ENCODE measurements at regions not wholly inside any gene's neighbourhood (a gene's known extent, or its start where the extent isn't known, plus 50 kb on each side); places are given as distances from the start of the nearest gene placed in this dataset.
A peak's percentile ranks its signal among the peaks of the same experiment; 100 is the strongest.

- 80% methylated on average over 3 of the region's 3 CpGs for WGBS
- Histone ChIP-seq H3K18ac (ENCODE audit: low read depth in 1 of 2, low read length in 2 of 2) (no peak overlapping the region), H2AFZ (ENCODE audit: low read depth, low read length) (no peak overlapping the region), H3K79me1 (replicated peaks; ENCODE audit: low read length, poor library complexity, severe bottlenecking) (no peaks in the 10 kb centered on the region), H3K36me3 (ENCODE audit: control insufficient read depth in 1 of 2, insufficient read depth in 2 of 2, low read depth in 1 of 2, low read length in 2 of 2) (no peaks in the 10 kb centered on the region), H3K4me3 (ENCODE audit: insufficient read depth in 1 of 2, low read depth in 1 of 2, low read length in 2 of 2) (no peak overlapping the region), H4K8ac (ENCODE audit: low read length) (no peak overlapping the region), H2BK120ac (ENCODE audit: low read depth, low read length) (no peak overlapping the region), H2BK15ac (ENCODE audit: low read depth, poor library complexity, severe bottlenecking) (no peak overlapping the region), H3K27ac (ENCODE audit: low read length, poor library complexity, severe bottlenecking) (no peak overlapping the region), H2BK12ac (ENCODE audit: low read length in 2 of 2) (no peak overlapping the region), H4K91ac (ENCODE audit: low read length) (no peak overlapping the region), H2AK5ac (ENCODE audit: low read length, severe bottlenecking) (no peak overlapping the region), H3K9ac (ENCODE audit: low read length) (no peak overlapping the region), H3K9me3 (ENCODE audit: control insufficient read depth, low read length) (no peaks in the 10 kb centered on the region), H3K27me3 (ENCODE audit: control insufficient read depth in 1 of 2, insufficient read depth in 1 of 2, low read length in 2 of 2) (peaks cover 0 to 3% of the 10 kb centered on the region in 2 experiments), H3K4me2 (ENCODE audit: low read length, poor library complexity, severe bottlenecking) (no peak overlapping the region), H3K4ac (ENCODE audit: low read depth in 1 of 2, low read length in 2 of 2) (no peak overlapping the region), H3K4me1 (ENCODE audit: control insufficient read depth, insufficient read depth, low read depth, low read length) (peaks cover 9% of the 10 kb centered on the region), H2BK5ac (ENCODE audit: low read depth, low read length, poor library complexity, severe bottlenecking) (no peak overlapping the region), H3K14ac (ENCODE audit: low read length in 2 of 2) (no peak overlapping the region), H3K23ac (ENCODE audit: low read length in 2 of 2) (no peak overlapping the region)
- DNase-seq, result no peak
Measured at GRCh38 chr14:34067587-34067986, 116.7 kb upstream of the EGLN3 start.

GRCh38 chr14:34065690-34066391 is 115.0 kb upstream of the EGLN3 start:
- WGBS, result 96% methylated on average over 3 of the region's 4 CpGs
- H3K4ac ChIP-seq (ENCODE audit: low read depth in 1 of 2, low read length in 2 of 2), result no peak overlapping the region
- H4K91ac ChIP-seq (ENCODE audit: low read length), result no peak overlapping the region
- no peak overlapping the region for H3K14ac ChIP-seq (ENCODE audit: low read length in 2 of 2)
- no peak overlapping the region for H4K8ac ChIP-seq (ENCODE audit: low read length)
- no peak for DNase-seq
- H2BK12ac ChIP-seq (ENCODE audit: low read length in 2 of 2), result no peak overlapping the region
- H2BK5ac ChIP-seq (ENCODE audit: low read depth, low read length, poor library complexity, severe bottlenecking), result no peak overlapping the region
- H2AK5ac ChIP-seq (ENCODE audit: low read length, severe bottlenecking), result peak overlapping the region; percentile 97
- H3K9ac ChIP-seq (ENCODE audit: low read length), result no peak overlapping the region
- no peaks in the 10 kb centered on the region for H3K9me3 ChIP-seq (ENCODE audit: control insufficient read depth, low read length)
- H3K27me3 ChIP-seq (ENCODE audit: control insufficient read depth in 1 of 2, insufficient read depth in 1 of 2, low read length in 2 of 2), result peaks cover 0 to 8% of the 10 kb centered on the region in 2 experiments
- H3K4me3 ChIP-seq (ENCODE audit: insufficient read depth in 1 of 2, low read depth in 1 of 2, low read length in 2 of 2), result no peak overlapping the region
- no peak overlapping the region for H2BK120ac ChIP-seq (ENCODE audit: low read depth, low read length)
- H2BK15ac ChIP-seq (ENCODE audit: low read depth, poor library complexity, severe bottlenecking), result no peak overlapping the region
- no peak overlapping the region for H3K18ac ChIP-seq (ENCODE audit: low read depth in 1 of 2, low read length in 2 of 2)
- no peak overlapping the region for H3K23ac ChIP-seq (ENCODE audit: low read length in 2 of 2)
- H3K36me3 ChIP-seq (ENCODE audit: control insufficient read depth in 1 of 2, insufficient read depth in 2 of 2, low read depth in 1 of 2, low read length in 2 of 2), result no peaks in the 10 kb centered on the region
- peaks cover 9% of the 10 kb centered on the region for H3K4me1 ChIP-seq (ENCODE audit: control insufficient read depth, insufficient read depth, low read depth, low read length)
- no peaks in the 10 kb centered on the region for H3K79me1 ChIP-seq (replicated peaks; ENCODE audit: low read length, poor library complexity, severe bottlenecking)
- H3K27ac ChIP-seq (ENCODE audit: low read length, poor library complexity, severe bottlenecking), result no peak overlapping the region
- no peak overlapping the region for H3K4me2 ChIP-seq (ENCODE audit: low read length, poor library complexity, severe bottlenecking)
- H2AFZ ChIP-seq (ENCODE audit: low read depth, low read length), result no peak overlapping the region

DNA sequence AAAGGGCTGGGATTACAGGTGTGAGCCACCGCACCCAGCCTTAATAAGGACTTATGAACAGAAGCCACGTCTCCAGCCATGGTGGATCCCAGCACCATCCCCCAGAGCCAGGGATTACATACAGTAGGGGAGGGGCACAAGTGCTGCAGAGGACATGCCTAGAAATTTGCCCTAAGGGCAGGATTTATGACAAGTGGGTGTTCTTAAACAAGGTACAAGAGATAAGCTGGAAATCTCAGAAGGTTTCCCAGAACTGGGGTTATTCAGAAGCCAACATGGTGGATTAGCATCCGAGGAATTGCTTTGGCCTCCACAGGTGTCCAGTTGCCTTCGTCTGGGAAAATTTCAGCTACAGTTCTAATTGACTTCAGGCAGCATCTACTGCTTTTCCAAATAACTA is 114.4 kb upstream of the EGLN3 start:
- peaks cover 11% of the 10 kb centered on the region for H3K4me1 ChIP-seq (ENCODE audit: control insufficient read depth, insufficient read depth, low read depth, low read length)
- H2BK12ac ChIP-seq (ENCODE audit: low read length in 2 of 2), result no peak overlapping the region
- no peaks in the 10 kb centered on the region for H3K79me1 ChIP-seq (replicated peaks; ENCODE audit: low read length, poor library complexity, severe bottlenecking)
- H2BK15ac ChIP-seq (ENCODE audit: low read depth, poor library complexity, severe bottlenecking), result no peak overlapping the region
- H3K18ac ChIP-seq (ENCODE audit: low read depth in 1 of 2, low read length in 2 of 2), result no peak overlapping the region
- H3K9ac ChIP-seq (ENCODE audit: low read length), result no peak overlapping the region
- no peaks in the 10 kb centered on the region for H3K9me3 ChIP-seq (ENCODE audit: control insufficient read depth, low read length)
- H3K4me3 ChIP-seq (ENCODE audit: insufficient read depth in 1 of 2, low read depth in 1 of 2, low read length in 2 of 2), result no peak overlapping the region
- no peak overlapping the region for H2BK5ac ChIP-seq (ENCODE audit: low read depth, low read length, poor library complexity, severe bottlenecking)
- H4K8ac ChIP-seq (ENCODE audit: low read length), result no peak overlapping the region
- H3K27me3 ChIP-seq (ENCODE audit: control insufficient read depth in 1 of 2, insufficient read depth in 1 of 2, low read length in 2 of 2), result peaks cover 0 to 8% of the 10 kb centered on the region in 2 experiments
- no peak overlapping the region for H3K4ac ChIP-seq (ENCODE audit: low read depth in 1 of 2, low read length in 2 of 2)
- H2BK120ac ChIP-seq (ENCODE audit: low read depth, low read length), result no peak overlapping the region
- H4K91ac ChIP-seq (ENCODE audit: low read length), result no peak overlapping the region
- H3K23ac ChIP-seq (ENCODE audit: low read length in 2 of 2), result no peak overlapping the region
- no peak overlapping the region for H3K27ac ChIP-seq (ENCODE audit: low read length, poor library complexity, severe bottlenecking)
- no peak overlapping the region for H3K4me2 ChIP-seq (ENCODE audit: low read length, poor library complexity, severe bottlenecking)
- 90% methylated on average over 4 of the region's 4 CpGs for whole genome bisulfite sequencing
- H2AFZ ChIP-seq (ENCODE audit: low read depth, low read length), result no peak overlapping the region
- no peak overlapping the region for H3K14ac ChIP-seq (ENCODE audit: low read length in 2 of 2)
- no peak for DNase-seq
- H2AK5ac ChIP-seq (ENCODE audit: low read length, severe bottlenecking), result peak overlapping the region; percentile 97
- no peaks in the 10 kb centered on the region for H3K36me3 ChIP-seq (ENCODE audit: control insufficient read depth in 1 of 2, insufficient read depth in 2 of 2, low read depth in 1 of 2, low read length in 2 of 2)

DNA sequence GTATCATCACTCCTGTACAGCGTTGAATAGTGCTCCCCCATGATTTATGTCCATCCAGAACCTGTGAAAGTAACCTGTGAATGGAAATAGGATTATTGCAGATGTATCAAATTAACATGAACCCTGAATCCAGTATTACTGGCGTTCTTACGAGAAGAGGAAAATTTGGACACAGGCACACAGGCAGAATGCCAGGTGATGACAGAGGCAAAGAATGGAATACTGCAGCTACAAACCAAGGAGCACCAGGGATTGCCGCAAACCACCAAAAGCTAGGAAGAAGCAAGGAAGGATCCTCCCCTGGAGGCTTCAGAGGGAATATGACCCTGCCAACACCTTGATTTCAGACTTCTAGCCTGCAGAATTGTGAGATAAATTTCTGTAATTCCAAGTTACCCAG is 113.5 kb upstream of the EGLN3 start:
- no peaks in the 10 kb centered on the region for H3K36me3 ChIP-seq (ENCODE audit: control insufficient read depth in 1 of 2, insufficient read depth in 2 of 2, low read depth in 1 of 2, low read length in 2 of 2)
- no peak overlapping the region for H2AK5ac ChIP-seq (ENCODE audit: low read length, severe bottlenecking)
- DNase-seq, result no peak
- no peak overlapping the region for H3K4me2 ChIP-seq (ENCODE audit: low read length, poor library complexity, severe bottlenecking)
- H3K4ac ChIP-seq (ENCODE audit: low read depth in 1 of 2, low read length in 2 of 2), result no peak overlapping the region
- H3K23ac ChIP-seq (ENCODE audit: low read length in 2 of 2), result no peak overlapping the region
- H2AFZ ChIP-seq (ENCODE audit: low read depth, low read length), result no peak overlapping the region
- no peaks in the 10 kb centered on the region for H3K9me3 ChIP-seq (ENCODE audit: control insufficient read depth, low read length)
- H2BK5ac ChIP-seq (ENCODE audit: low read depth, low read length, poor library complexity, severe bottlenecking), result no peak overlapping the region
- H3K14ac ChIP-seq (ENCODE audit: low read length in 2 of 2), result no peak overlapping the region
- no peak overlapping the region for H2BK15ac ChIP-seq (ENCODE audit: low read depth, poor library complexity, severe bottlenecking)
- H4K91ac ChIP-seq (ENCODE audit: low read length), result no peak overlapping the region
- no peaks in the 10 kb centered on the region for H3K79me1 ChIP-seq (replicated peaks; ENCODE audit: low read length, poor library complexity, severe bottlenecking)
- H3K9ac ChIP-seq (ENCODE audit: low read length), result no peak overlapping the region
- H3K27ac ChIP-seq (ENCODE audit: low read length, poor library complexity, severe bottlenecking), result peak overlapping the region; percentile 30
- H3K4me1 ChIP-seq (ENCODE audit: control insufficient read depth, insufficient read depth, low read depth, low read length), result peaks cover 16% of the 10 kb centered on the region
- WGBS, result 94% methylated on average over 3 of the region's 4 CpGs
- H4K8ac ChIP-seq (ENCODE audit: low read length), result no peak overlapping the region
- H3K18ac ChIP-seq (ENCODE audit: low read depth in 1 of 2, low read length in 2 of 2), result no peak overlapping the region
- peaks cover 0 to 8% of the 10 kb centered on the region in 2 experiments for H3K27me3 ChIP-seq (ENCODE audit: control insufficient read depth in 1 of 2, insufficient read depth in 1 of 2, low read length in 2 of 2)
- H3K4me3 ChIP-seq (ENCODE audit: insufficient read depth in 1 of 2, low read depth in 1 of 2, low read length in 2 of 2), result peak overlapping the region in 1 of 2 experiments; percentile 52
- H2BK120ac ChIP-seq (ENCODE audit: low read depth, low read length), result no peak overlapping the region
- no peak overlapping the region for H2BK12ac ChIP-seq (ENCODE audit: low read length in 2 of 2)

All from mesenchymal stem cell (in vitro differentiated cells and primary cell).